ENCODE measurements at regions not wholly inside any gene's neighbourhood (a gene's known extent, or its start where the extent isn't known, plus 50 kb on each side); places are given as distances from the start of the nearest gene placed in this dataset.

DNA sequence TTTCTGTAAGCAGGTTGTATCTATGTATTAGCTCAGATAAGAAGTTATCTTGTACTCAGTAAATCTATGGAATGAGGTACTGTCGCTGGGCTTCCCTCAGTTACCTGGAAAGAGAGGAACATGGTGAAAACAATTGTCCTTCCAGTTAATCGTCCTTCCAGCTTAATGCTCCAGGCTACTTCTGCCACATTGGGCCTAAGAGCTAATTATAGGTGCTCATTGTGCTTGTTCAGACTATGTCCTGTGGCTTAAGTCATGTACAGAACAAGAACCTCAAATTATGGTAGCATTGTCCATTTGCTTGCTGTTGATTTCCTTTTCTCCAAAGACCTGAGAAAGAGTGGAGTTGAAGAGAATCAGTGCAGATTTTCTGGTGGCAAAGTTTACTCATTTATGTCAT, 86.1 kb upstream of the MBL2 start:
- TF ChIP-seq, protein P1, sequence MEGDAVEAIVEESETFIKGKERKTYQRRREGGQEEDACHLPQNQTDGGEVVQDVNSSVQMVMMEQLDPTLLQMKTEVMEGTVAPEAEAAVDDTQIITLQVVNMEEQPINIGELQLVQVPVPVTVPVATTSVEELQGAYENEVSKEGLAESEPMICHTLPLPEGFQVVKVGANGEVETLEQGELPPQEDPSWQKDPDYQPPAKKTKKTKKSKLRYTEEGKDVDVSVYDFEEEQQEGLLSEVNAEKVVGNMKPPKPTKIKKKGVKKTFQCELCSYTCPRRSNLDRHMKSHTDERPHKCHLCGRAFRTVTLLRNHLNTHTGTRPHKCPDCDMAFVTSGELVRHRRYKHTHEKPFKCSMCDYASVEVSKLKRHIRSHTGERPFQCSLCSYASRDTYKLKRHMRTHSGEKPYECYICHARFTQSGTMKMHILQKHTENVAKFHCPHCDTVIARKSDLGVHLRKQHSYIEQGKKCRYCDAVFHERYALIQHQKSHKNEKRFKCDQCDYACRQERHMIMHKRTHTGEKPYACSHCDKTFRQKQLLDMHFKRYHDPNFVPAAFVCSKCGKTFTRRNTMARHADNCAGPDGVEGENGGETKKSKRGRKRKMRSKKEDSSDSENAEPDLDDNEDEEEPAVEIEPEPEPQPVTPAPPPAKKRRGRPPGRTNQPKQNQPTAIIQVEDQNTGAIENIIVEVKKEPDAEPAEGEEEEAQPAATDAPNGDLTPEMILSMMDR (conservative IDR thresholded peaks at IDR 0.05; ENCODE audit: low read depth, low read length): no peak
- no peak for DNase-seq (ENCODE audit: low read depth)
- H3K4me3 ChIP-seq (ENCODE audit: low read depth, low read length): no peak overlapping the region

DNA sequence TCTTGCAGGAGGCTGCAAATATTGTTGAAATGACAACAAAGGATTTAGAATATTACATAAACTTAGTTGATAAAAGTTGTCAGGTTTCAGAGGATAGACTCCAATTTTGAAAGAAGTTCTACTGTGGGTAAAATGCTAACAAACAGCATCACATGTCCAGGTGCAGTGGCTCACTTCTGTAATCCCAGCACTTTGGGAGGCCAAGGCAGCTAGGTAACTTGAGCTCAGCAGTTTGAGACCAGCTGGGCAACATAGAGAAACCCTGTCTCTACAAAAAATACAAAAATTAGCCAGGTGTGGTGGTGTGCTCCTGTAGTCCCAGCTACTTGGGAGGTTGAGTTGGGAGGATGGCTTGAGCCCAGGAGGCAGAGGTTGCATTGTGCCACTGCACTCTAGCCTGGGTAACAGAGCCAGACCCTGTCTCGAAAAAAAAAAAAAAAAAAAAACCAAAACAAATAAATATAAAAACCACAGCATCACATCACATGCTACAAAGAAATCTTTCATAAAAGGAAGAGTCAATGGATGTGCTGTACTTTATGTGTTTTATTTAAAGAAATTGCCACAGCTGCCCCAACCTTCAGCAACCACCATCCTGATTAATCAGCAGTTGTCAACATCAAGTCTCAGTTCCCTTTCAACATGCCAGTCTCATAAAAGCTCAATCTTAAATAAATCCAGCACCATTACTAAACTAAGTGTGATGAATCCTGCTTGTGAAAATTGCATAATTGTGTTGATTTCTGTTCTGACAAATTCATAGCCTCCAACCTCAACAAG, 83.2 kb upstream of the MBL2 start:
- H3K4me3 ChIP-seq (ENCODE audit: low read depth, low read length): no peak overlapping the region
- TF ChIP-seq, protein P1 (conservative IDR thresholded peaks at IDR 0.05; ENCODE audit: low read depth, low read length): no peak
- DNase-seq (ENCODE audit: low read depth): no peak

DNA sequence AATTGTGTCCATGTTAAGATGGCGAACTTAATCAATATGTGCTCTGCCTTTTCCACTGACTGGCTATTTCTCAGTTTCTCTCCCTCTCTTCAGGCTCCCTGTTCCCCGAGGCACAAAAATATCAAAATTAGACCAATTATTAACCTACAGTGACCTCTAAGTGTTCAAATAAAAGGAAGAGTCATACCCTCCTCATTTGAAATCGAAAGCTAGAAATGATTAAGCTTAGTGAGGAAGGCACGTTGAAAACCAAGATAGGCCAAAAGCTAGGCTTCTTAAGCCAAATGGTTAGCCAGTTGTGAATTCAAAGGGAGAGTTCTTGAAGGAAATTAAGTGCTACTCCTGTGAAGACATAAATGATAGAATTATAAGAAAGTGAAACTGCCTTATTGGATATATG, 81.1 kb upstream of the MBL2 start:
- DNase-seq (ENCODE audit: low read depth): no peak
- H3K4me3 ChIP-seq (ENCODE audit: low read depth, low read length): no peak overlapping the region
- TF ChIP-seq, protein P1 (conservative IDR thresholded peaks at IDR 0.05; ENCODE audit: low read depth, low read length): no peak

DNA sequence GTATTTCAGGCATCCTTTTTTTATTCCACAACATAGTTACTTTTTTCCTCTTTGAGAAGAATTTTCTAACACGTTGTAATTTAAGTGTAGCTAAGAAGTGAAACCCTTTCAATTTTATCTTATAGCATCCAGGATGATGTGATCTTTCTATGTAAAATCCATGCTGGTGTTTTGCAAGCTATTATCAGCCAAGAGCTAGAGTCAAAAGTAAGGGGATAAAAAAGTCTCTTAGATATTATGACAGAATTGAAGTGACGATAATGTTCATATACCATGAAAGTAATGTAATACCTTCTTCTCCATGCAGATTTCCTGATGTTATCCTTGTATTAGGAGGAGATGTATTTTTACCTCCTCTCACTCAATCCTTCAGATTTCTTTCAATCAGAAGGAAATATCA, 64.2 kb upstream of the MBL2 start:
- no peak for DNase-seq (ENCODE audit: low read depth)
- TF ChIP-seq, protein P1 (conservative IDR thresholded peaks at IDR 0.05; ENCODE audit: low read depth, low read length): no peak
- no peak overlapping the region for H3K4me3 ChIP-seq (ENCODE audit: low read depth, low read length)
